ENCODE measurements at regions not wholly inside any gene's neighbourhood (a gene's known extent, or its start where the extent isn't known, plus 50 kb on each side); places are given as distances from the start of the nearest gene placed in this dataset.

Small RNA genes lying in the stretch of these regions (small RNA-seq; reads per million reads assigned to genes)
- gene AL929325.1: 0 to 0.40 (median 0) reads per million in 7 experiments
- gene RF01225: 0 to 0.26 (median 0) reads per million in 7 experiments

Measured in SK-N-SH (cell line).